ENCODE measurements at regions not wholly inside any gene's neighbourhood (a gene's known extent, or its start where the extent isn't known, plus 50 kb on each side); places are given as distances from the start of the nearest gene placed in this dataset.

GRCh38 chr7:35520810-35521625 lies 173.9 kb downstream of the HERPUD2 start:
- no peak for TF ChIP-seq CTCF (IDR thresholded peaks at IDR 0.05; ENCODE audit: partially characterized antibody, unreplicated experiment)
- H3K4me1 Mint-ChIP-seq (ENCODE audit: low read depth, unreplicated experiment), result no peaks in the 10 kb centered on the region
- H3K9me3 Mint-ChIP-seq (ENCODE audit: unreplicated experiment), result no peaks in the 10 kb centered on the region
- no peak overlapping the region for H3K4me3 Mint-ChIP-seq (ENCODE audit: unreplicated experiment)
- no peak overlapping the region for H3K27ac Mint-ChIP-seq (ENCODE audit: unreplicated experiment)
- H3K36me3 Mint-ChIP-seq (ENCODE audit: unreplicated experiment), result no peaks in the 10 kb centered on the region
- DNase-seq, result no peak
- peaks cover 2% of the 10 kb centered on the region for H3K27me3 Mint-ChIP-seq (ENCODE audit: unreplicated experiment)

- Mint-ChIP-seq H3K9me3 (ENCODE audit: unreplicated experiment) (no peaks in the 10 kb centered on the region), H3K27ac (ENCODE audit: unreplicated experiment) (no peak overlapping the region), H3K36me3 (ENCODE audit: unreplicated experiment) (no peaks in the 10 kb centered on the region), H3K4me1 (ENCODE audit: low read depth, unreplicated experiment) (no peaks in the 10 kb centered on the region), H3K27me3 (ENCODE audit: unreplicated experiment) (peaks cover 2% of the 10 kb centered on the region), H3K4me3 (ENCODE audit: unreplicated experiment) (no peak overlapping the region)
- TF ChIP-seq CTCF (IDR thresholded peaks at IDR 0.05; ENCODE audit: partially characterized antibody, unreplicated experiment), result peak; percentile 91
- DNase-seq, result peak; percentile 68
Observed at GRCh38 chr7:35519971-35520809, 174.7 kb downstream of the HERPUD2 start.

GRCh38 chr7:35518767-35519166 lies 176.2 kb downstream of the HERPUD2 start:
- no peaks in the 10 kb centered on the region for H3K36me3 Mint-ChIP-seq (ENCODE audit: unreplicated experiment)
- H3K4me3 Mint-ChIP-seq (ENCODE audit: unreplicated experiment), result no peak overlapping the region
- peaks cover 2% of the 10 kb centered on the region for H3K27me3 Mint-ChIP-seq (ENCODE audit: unreplicated experiment)
- no peaks in the 10 kb centered on the region for H3K4me1 Mint-ChIP-seq (ENCODE audit: low read depth, unreplicated experiment)
- no peak for TF ChIP-seq CTCF (IDR thresholded peaks at IDR 0.05; ENCODE audit: partially characterized antibody, unreplicated experiment)
- no peak overlapping the region for H3K27ac Mint-ChIP-seq (ENCODE audit: unreplicated experiment)
- no peaks in the 10 kb centered on the region for H3K9me3 Mint-ChIP-seq (ENCODE audit: unreplicated experiment)
- DNase-seq, result no peak

GRCh38 chr7:35516498-35516897 lies 178.4 kb downstream of the HERPUD2 start:
- H3K27me3 Mint-ChIP-seq (ENCODE audit: unreplicated experiment), result peaks cover 3% of the 10 kb centered on the region
- no peak for TF ChIP-seq CTCF (IDR thresholded peaks at IDR 0.05; ENCODE audit: partially characterized antibody, unreplicated experiment)

GRCh38 chr7:35513828-35514227 lies 181.1 kb downstream of the HERPUD2 start:
- Mint-ChIP-seq H3K36me3 (ENCODE audit: unreplicated experiment) (no peaks in the 10 kb centered on the region), H3K4me1 (ENCODE audit: low read depth, unreplicated experiment) (no peaks in the 10 kb centered on the region), H3K4me3 (ENCODE audit: unreplicated experiment) (no peak overlapping the region), H3K27me3 (ENCODE audit: unreplicated experiment) (peaks cover 5% of the 10 kb centered on the region), H3K9me3 (ENCODE audit: unreplicated experiment) (peaks cover 2% of the 10 kb centered on the region), H3K27ac (ENCODE audit: unreplicated experiment) (no peak overlapping the region)
- DNase-seq, result no peak
- no peak for TF ChIP-seq CTCF (IDR thresholded peaks at IDR 0.05; ENCODE audit: partially characterized antibody, unreplicated experiment)

More at GRCh38 chr7:35516498-35516897, 178.4 kb downstream of the HERPUD2 start:
- DNase-seq, result no peak
- H3K4me3 Mint-ChIP-seq (ENCODE audit: unreplicated experiment), result no peak overlapping the region
- H3K4me1 Mint-ChIP-seq (ENCODE audit: low read depth, unreplicated experiment), result no peaks in the 10 kb centered on the region
- H3K27ac Mint-ChIP-seq (ENCODE audit: unreplicated experiment), result no peak overlapping the region
- no peaks in the 10 kb centered on the region for H3K9me3 Mint-ChIP-seq (ENCODE audit: unreplicated experiment)
- H3K36me3 Mint-ChIP-seq (ENCODE audit: unreplicated experiment), result no peaks in the 10 kb centered on the region

Measured in glutamatergic neuron (in vitro differentiated cells).